ENCODE measurements at regions not wholly inside any gene's neighbourhood (a gene's known extent, or its start where the extent isn't known, plus 50 kb on each side); places are given as distances from the start of the nearest gene placed in this dataset.

DNA sequence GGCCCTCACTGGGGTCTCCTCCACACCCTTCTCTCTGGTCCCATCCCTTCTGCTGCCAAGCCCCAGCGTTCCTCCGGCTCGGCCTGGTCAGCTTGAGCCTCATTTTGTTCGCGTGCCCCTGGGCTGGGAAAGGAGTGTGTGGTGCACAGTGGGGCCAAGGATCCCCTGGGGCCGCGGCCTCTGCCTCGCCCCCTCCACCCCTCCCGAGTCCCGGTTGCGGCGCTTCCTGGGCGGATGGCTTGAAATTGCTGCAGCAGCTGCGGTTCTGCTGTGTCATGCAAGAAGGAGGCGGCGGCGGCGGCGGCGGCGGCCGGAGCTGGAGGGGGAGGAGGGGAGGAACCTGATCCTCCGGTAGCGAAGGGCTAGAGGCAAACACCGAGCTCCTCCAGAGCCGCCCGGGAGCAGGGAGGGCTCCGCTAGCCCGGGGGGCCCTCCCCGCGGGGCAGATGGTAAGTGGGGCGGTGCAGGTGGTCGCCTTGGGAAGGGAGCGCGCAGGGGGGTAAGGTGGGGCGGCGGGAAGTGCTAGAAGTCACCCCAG lies 217.8 kb upstream of the MKLN1 start:
- ATAC-seq (ENCODE audit: low FRiP score) (peak; percentile 16), DNase-seq (ENCODE audit: low spot score) (no peak)
- TF ChIP-seq, protein P1, sequence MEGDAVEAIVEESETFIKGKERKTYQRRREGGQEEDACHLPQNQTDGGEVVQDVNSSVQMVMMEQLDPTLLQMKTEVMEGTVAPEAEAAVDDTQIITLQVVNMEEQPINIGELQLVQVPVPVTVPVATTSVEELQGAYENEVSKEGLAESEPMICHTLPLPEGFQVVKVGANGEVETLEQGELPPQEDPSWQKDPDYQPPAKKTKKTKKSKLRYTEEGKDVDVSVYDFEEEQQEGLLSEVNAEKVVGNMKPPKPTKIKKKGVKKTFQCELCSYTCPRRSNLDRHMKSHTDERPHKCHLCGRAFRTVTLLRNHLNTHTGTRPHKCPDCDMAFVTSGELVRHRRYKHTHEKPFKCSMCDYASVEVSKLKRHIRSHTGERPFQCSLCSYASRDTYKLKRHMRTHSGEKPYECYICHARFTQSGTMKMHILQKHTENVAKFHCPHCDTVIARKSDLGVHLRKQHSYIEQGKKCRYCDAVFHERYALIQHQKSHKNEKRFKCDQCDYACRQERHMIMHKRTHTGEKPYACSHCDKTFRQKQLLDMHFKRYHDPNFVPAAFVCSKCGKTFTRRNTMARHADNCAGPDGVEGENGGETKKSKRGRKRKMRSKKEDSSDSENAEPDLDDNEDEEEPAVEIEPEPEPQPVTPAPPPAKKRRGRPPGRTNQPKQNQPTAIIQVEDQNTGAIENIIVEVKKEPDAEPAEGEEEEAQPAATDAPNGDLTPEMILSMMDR (IDR thresholded peaks at IDR 0.05) = no peak

DNA sequence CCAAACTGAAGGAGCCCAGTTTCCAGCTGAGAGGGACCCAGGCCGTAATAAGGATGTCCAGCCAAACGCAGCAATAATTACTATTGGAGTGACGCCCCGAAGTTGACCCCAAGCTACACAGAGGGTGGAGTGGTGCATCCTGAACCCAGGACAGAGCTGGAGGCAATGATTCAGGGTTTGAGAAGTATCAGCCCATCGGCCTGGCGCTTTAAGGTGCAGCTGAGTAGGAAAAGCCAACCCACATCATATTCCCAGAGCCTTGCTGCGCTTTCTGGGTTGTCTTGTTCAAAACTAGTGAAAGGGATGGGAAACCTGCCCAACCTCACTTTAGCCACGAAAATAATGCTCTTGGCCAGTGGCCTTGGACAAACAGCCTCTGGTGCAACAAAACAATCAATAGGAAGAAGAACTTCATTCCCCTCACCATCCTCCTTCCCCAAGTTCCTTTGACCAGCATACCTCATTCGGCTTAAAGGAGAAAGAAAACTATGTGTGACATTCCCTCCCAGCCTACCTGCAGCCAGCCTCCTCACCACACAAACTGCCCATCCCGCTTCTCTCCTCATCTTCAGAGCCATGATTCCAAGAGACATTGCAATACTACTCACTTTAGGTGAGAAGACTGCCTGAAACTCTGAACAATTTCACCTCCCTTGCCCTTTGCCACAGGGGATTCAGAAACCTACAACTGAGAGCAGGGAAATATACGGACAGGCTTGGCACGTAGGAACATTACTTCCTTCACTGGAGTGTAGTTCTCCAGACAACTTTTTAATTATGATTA lies 217.2 kb upstream of the MKLN1 start:
- TF ChIP-seq, protein P1 (IDR thresholded peaks at IDR 0.05) = no peak
- DNase-seq (ENCODE audit: low spot score) (no peak), ATAC-seq (ENCODE audit: low FRiP score) (no peak)

DNA sequence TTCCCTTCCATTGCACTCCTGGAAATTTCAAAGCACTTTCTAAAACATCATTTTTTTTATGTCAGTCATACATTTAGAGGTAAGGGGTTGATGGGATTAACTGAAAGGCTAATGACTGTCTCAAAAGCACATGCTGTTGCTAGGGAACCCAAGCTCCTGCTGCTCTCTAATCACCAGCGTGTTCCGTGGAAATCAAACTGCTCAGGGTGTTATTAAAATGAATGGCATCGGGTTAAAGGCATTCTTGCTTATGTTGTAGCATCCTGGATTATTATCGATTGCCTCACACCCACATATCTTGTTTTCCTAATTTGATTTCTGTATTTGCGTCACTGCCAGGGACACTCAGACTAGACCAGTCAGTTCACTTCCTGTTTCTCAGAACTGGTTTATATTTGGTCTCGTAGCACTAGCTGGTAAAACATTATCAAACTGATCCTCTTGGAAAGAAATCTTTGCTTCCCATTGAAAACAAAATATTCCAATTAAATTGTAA lies 216.5 kb upstream of the MKLN1 start:
- DNase-seq (ENCODE audit: low spot score) (no peak), ATAC-seq (ENCODE audit: low FRiP score) (no peak)
- TF ChIP-seq, protein P1 (IDR thresholded peaks at IDR 0.05) = no peak

DNA sequence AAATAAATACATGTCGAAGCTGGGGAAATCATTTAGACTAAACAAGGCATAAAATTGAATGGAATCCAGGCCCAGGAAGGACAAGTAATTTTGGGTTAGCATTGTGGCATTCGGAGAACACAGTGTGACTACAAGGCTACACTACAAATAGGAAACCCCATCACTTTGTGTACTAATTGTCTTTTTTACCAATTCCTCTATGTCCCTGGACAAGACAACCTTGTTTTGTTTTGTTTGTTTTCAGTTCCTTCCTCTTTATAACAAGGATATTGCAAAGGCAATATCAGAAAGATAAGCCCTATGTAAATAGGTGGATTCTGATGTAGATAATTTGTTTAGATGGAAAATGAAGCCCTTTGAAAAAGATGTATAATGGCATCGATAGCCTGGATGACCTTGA lies 215.9 kb upstream of the MKLN1 start:
- TF ChIP-seq, protein P1 (IDR thresholded peaks at IDR 0.05) = no peak
- ATAC-seq (ENCODE audit: low FRiP score) (no peak), DNase-seq (ENCODE audit: low spot score) (no peak)

DNA sequence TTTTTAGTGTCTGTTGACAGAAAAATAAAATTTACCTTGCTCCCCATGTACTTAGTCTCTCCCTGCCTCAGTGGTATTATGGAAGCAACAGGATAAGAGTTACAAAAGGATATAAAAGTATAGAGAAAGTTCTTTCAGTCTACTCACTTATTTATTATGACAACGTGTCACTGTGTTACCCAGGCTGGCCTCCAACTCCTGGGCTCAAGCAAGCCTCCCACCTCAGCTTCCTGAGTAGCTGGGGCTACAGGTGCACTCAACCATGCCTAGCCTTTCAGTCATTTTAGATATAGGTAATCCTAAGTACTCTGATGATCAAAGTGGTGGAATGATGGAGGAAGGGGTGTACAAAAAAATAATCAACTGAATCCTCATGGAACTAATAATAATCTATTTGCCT lies 215.2 kb upstream of the MKLN1 start:
- no peak for DNase-seq (ENCODE audit: low spot score)
- no peak for ATAC-seq (ENCODE audit: low FRiP score)
- TF ChIP-seq, protein P1 (IDR thresholded peaks at IDR 0.05) = no peak

DNA sequence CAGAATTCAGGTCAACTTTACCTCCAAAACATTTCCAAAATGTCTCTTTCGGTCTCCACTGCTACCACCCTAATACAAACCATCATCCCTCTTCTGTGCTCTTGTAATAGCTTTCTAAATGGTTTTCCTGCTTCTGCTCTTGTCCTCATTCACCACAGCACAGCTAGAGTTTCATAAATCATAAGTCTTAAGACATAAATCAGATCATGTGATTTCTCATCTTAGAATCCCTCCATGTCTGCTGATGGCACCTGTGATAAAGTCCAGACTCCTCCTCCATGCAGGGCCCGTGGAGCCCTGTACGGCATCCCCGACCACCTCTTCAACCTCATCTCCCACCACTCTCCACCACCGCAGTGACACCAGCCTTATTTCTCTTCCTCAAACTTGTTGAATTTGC lies 212.3 kb upstream of the MKLN1 start:
- DNase-seq (ENCODE audit: low spot score) (no peak), ATAC-seq (ENCODE audit: low FRiP score) (no peak)
- TF ChIP-seq, protein P1 (IDR thresholded peaks at IDR 0.05) = no peak

DNA sequence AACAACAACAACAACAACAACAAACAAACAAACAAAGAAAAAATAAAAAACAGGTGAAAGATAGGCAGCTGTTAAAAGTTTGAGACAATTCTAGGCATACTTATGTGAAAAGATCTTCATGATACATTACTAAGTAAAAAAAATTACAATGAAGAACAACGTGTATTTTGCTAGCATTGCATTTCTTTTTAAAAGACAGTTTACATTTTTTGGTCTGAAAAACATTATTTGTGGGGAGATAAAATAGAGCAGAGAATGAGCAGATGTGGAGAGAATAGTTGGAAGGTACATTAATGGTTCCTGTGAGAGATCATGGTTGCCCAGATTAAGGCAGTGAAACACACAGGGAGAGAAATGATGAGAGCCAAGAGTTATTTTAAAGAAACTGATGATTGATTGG lies 210.2 kb upstream of the MKLN1 start:
- TF ChIP-seq, protein P1 (IDR thresholded peaks at IDR 0.05) = no peak
- DNase-seq (ENCODE audit: low spot score) (no peak), ATAC-seq (ENCODE audit: low FRiP score) (no peak)

Measured in omental fat pad (tissue), 3 donors.